CD4-positive, alpha-beta T cell (primary cell): ENCODE measurements at regions not wholly inside any gene's neighbourhood (a gene's known extent, or its start where the extent isn't known, plus 50 kb on each side); places are given as distances from the start of the nearest gene placed in this dataset.

ENCODE experiments used
- ATAC-seq: fragments of 200-7000 bp; cut with Tn5 transposase; one replicate; pipeline ENCODE4 v1.10.0; 2022; ENCODE audit warnings: mild to moderate bottlenecking; ENCODE audit not compliant: poor library complexity
- CTCF ChIA-PET: fragments of 350-600 bp; sonication (Branson Sonifier 250); formaldehyde crosslinking; loops from one replicate; lab custom pipeline; 2021; ENCODE audit warnings: antibody characterized with exemption, inconsistent platforms; lab: Charles Lee
- POLR2A ChIA-PET: fragments of 350-600 bp; sonication (Branson Sonifier 250); formaldehyde crosslinking; loops from one replicate; lab custom pipeline; 2021; ENCODE audit warnings: antibody characterized with exemption, inconsistent platforms; lab: Charles Lee
- DNase-seq, 14 experiments: peaks; one replicate each; pipeline ENCODE4 v3.0.0-alpha.2; 2013 to 2020; ENCODE audit warnings: mixed read lengths in 2 of 14
- H3K27ac ChIP-seq, 2 donors: one replicate each; pipeline versions ENCODE4 v1.5.1 to v1.7.0; 2013; ENCODE audit warnings: low read length in 2 of 2, low read depth in 1 of 2, mild to moderate bottlenecking in 1 of 2
- H3K27me3 ChIP-seq, 2 experiments: 1 replicate in 1 of 2; 2 replicates in 1 of 2; pipeline versions ENCODE4 v1.6.1 to v1.7.0; 2013; ENCODE audit warnings: low read length in 2 of 2, control low read depth in 1 of 2, mild to moderate bottlenecking in 1 of 2, moderate library complexity in 1 of 2; ENCODE audit not compliant: insufficient read depth in 2 of 2, control insufficient read depth in 1 of 2
- H3K36me3 ChIP-seq: one replicate; pipeline ENCODE4 v1.6.1; 2013; ENCODE audit warnings: low read length, control low read depth; ENCODE audit not compliant: insufficient read depth
- H3K4me1 ChIP-seq: one replicate; pipeline ENCODE4 v1.6.1; 2013; ENCODE audit warnings: low read length, control low read depth; ENCODE audit not compliant: insufficient read depth
- H3K4me3 ChIP-seq: one replicate; pipeline ENCODE4 v1.5.1; 2013; ENCODE audit warnings: mild to moderate bottlenecking, low read length, moderate library complexity
- H3K9me3 ChIP-seq, 2 experiments: 1 replicate in 1 of 2; 2 replicates in 1 of 2; pipeline versions ENCODE4 v1.6.1 to v1.7.0; 2013; ENCODE audit warnings: low read length in 2 of 2, mild to moderate bottlenecking in 2 of 2, control low read depth in 1 of 2, moderate library complexity in 1 of 2; ENCODE audit not compliant: control insufficient read depth in 1 of 2, insufficient read depth in 1 of 2
- H3K27ac Mint-ChIP-seq: one replicate; pipeline ENCODE4 v1.8.0; 2020; ENCODE audit warnings: mixed read lengths
- H3K27me3 Mint-ChIP-seq: one replicate; pipeline ENCODE4 v1.8.0; 2021; ENCODE audit warnings: mixed read lengths
- H3K36me3 Mint-ChIP-seq: one replicate; pipeline ENCODE4 v1.8.0; 2021; ENCODE audit warnings: low read depth, mixed read lengths
- H3K4me1 Mint-ChIP-seq: one replicate; pipeline ENCODE4 v1.8.0; 2021; ENCODE audit warnings: low read depth, mixed read lengths
- H3K4me3 Mint-ChIP-seq: one replicate; pipeline ENCODE4 v1.8.0; 2020; ENCODE audit warnings: mild to moderate bottlenecking, mixed read lengths
- H3K9me3 Mint-ChIP-seq: one replicate; pipeline ENCODE4 v1.8.0; 2020; ENCODE audit warnings: mixed read lengths
- CTCF ChIP-seq: fragments of 200-600 bp; IDR thresholded peaks from one replicate; pipeline ENCODE4 v1.8.0; 2022; ENCODE audit warnings: antibody characterized with exemption, mild to moderate bottlenecking
- intact Hi-C, 2 experiments: fragments of 100-400 bp; cut with DNase I in 1 of 2; cut with micrococcal nuclease in 1 of 2; formaldehyde crosslinking; loops; one replicate each; pipeline versions ENCODE4 v1.15.1 to v1.9.0; 2023 to 2025; cut with DNase I, micrococcal nuclease

GRCh38 chr13:109899748-109900147, 113.4 kb upstream of the IRS2 start:
- Mint-ChIP-seq H3K4me3 (no peak overlapping the region), H3K27ac (no peak overlapping the region), H3K36me3 (no peaks in the 10 kb centered on the region), H3K9me3 (no peaks in the 10 kb centered on the region), H3K4me1 (no peaks in the 10 kb centered on the region), H3K27me3 (peaks cover 19% of the 10 kb centered on the region)
- Histone ChIP-seq H3K4me3 (no peak overlapping the region), H3K27me3 (no peaks in the 10 kb centered on the region), H3K27ac (no peak overlapping the region), H3K4me1 (no peaks in the 10 kb centered on the region), H3K36me3 (no peaks in the 10 kb centered on the region), H3K9me3 (peaks cover 0 to 4% of the 10 kb centered on the region in 2 experiments)
- ChIA-PET CTCF (no interaction called here), POLR2A (no interaction called here)
- ATAC-seq (no peak), DNase-seq (no peak)
- no peak for TF ChIP-seq CTCF
- intact Hi-C loops, result no loop called here

GRCh38 chr13:109899316-109899715, 112.9 kb upstream of the IRS2 start:
- no peak for ATAC-seq
- Histone ChIP-seq H3K27me3 (no peaks in the 10 kb centered on the region), H3K36me3 (no peaks in the 10 kb centered on the region), H3K27ac (no peak overlapping the region), H3K4me3 (no peak overlapping the region), H3K9me3 (peaks cover 0 to 4% of the 10 kb centered on the region in 2 experiments), H3K4me1 (no peaks in the 10 kb centered on the region)
- CTCF ChIA-PET, result no interaction called here
- H3K4me1 Mint-ChIP-seq, result no peaks in the 10 kb centered on the region
- TF ChIP-seq CTCF, result no peak
- intact Hi-C loops, result no loop called here
- H3K27ac Mint-ChIP-seq, result no peak overlapping the region
- POLR2A ChIA-PET, result no interaction called here
- DNase-seq, result no peak
- peaks cover 19% of the 10 kb centered on the region for H3K27me3 Mint-ChIP-seq
- H3K9me3 Mint-ChIP-seq, result no peaks in the 10 kb centered on the region
- no peaks in the 10 kb centered on the region for H3K36me3 Mint-ChIP-seq
- H3K4me3 Mint-ChIP-seq, result no peak overlapping the region

GRCh38 chr13:109897988-109898624, 111.7 kb upstream of the IRS2 start:
- no peak overlapping the region for H3K27ac ChIP-seq
- no peaks in the 10 kb centered on the region for H3K36me3 ChIP-seq
- no peaks in the 10 kb centered on the region for H3K9me3 Mint-ChIP-seq
- ChIA-PET CTCF (no interaction called here), POLR2A (no interaction called here)
- H3K4me3 ChIP-seq, result no peak overlapping the region
- no peaks in the 10 kb centered on the region for H3K4me1 ChIP-seq
- no peaks in the 10 kb centered on the region for H3K36me3 Mint-ChIP-seq
- H3K27me3 ChIP-seq, result no peaks in the 10 kb centered on the region
- TF ChIP-seq CTCF, result no peak
- peaks cover 20% of the 10 kb centered on the region for H3K27me3 Mint-ChIP-seq
- ATAC-seq (no peak), DNase-seq (no peak)
- H3K27ac Mint-ChIP-seq, result no peak overlapping the region
- peaks cover 0 to 4% of the 10 kb centered on the region in 2 experiments for H3K9me3 ChIP-seq
- intact Hi-C loops, result no loop called here
- no peaks in the 10 kb centered on the region for H3K4me1 Mint-ChIP-seq
- no peak overlapping the region for H3K4me3 Mint-ChIP-seq
